Epidermal melanocyte (primary cell): ENCODE measurements at regions not wholly inside any gene's neighbourhood (a gene's known extent, or its start where the extent isn't known, plus 50 kb on each side); places are given as distances from the start of the nearest gene placed in this dataset.
"Not testable (repeated sequence)": the region's sequence is repeated elsewhere in the genome, so short reads cannot be mapped to it uniquely, and the experiment has no call there.

Source experiments
- DNase-seq: peaks from one replicate; pipeline ENCODE4 v3.0.0; 2011; ENCODE audit warnings: low spot score; ENCODE audit not compliant: insufficient read length

GRCh38 chr4:129254126-129254525, 158.2 kb downstream of the C4orf33 start:
- no peak for DNase-seq

- no peak for DNase-seq
Measured at GRCh38 chr4:129254526-129254925, 158.6 kb downstream of the C4orf33 start.

- no peak for DNase-seq
Measured at GRCh38 chr4:129261584-129261983, 165.6 kb downstream of the C4orf33 start.

- no peak for DNase-seq
Measured at GRCh38 chr4:129264008-129264657, 168.2 kb downstream of the C4orf33 start.

- DNase-seq = no peak
Measured at GRCh38 chr4:129278868-129279267, 182.9 kb downstream of the C4orf33 start.

GRCh38 chr4:129282293-129282692, 186.3 kb downstream of the C4orf33 start:
- DNase-seq = no peak

- not testable (repeated sequence) for DNase-seq
Measured at GRCh38 chr4:129292194-129292593, 196.2 kb downstream of the C4orf33 start.

- no peak for DNase-seq
Measured at GRCh38 chr4:129314781-129315180, 218.8 kb downstream of the C4orf33 start.

- DNase-seq = no peak
Measured at GRCh38 chr4:129322920-129323319, 227.0 kb downstream of the C4orf33 start.

GRCh38 chr4:129323658-129324057, 227.7 kb downstream of the C4orf33 start:
- no peak for DNase-seq

GRCh38 chr4:129326571-129327460, 230.9 kb downstream of the C4orf33 start:
- DNase-seq = no peak

GRCh38 chr4:129327637-129328036, 231.7 kb downstream of the C4orf33 start:
- DNase-seq = no peak

GRCh38 chr4:129328162-129328561, 232.2 kb downstream of the C4orf33 start:
- DNase-seq = no peak

- no peak for DNase-seq
Measured at GRCh38 chr4:129334136-129334535, 238.2 kb downstream of the C4orf33 start.

- DNase-seq = no peak
Measured at GRCh38 chr4:129335276-129335675, 239.3 kb downstream of the C4orf33 start.

GRCh38 chr4:129335818-129336217, 239.9 kb downstream of the C4orf33 start:
- DNase-seq = no peak

- DNase-seq = no peak
Measured at GRCh38 chr4:129336457-129337227, 240.7 kb downstream of the C4orf33 start.

- no peak for DNase-seq
Measured at GRCh38 chr4:129337228-129337620, 241.3 kb downstream of the C4orf33 start.

- DNase-seq = peak; percentile 22
Measured at GRCh38 chr4:129342819-129343408, 247.0 kb downstream of the C4orf33 start.

- DNase-seq = no peak
Measured at GRCh38 chr4:129344058-129344457, 248.1 kb downstream of the C4orf33 start.

GRCh38 chr4:129345609-129346008, 249.7 kb downstream of the C4orf33 start:
- no peak for DNase-seq

- no peak for DNase-seq
Measured at GRCh38 chr4:129346036-129346435, 250.1 kb downstream of the C4orf33 start.
